HEK293 (cell line): ENCODE measurements at regions not wholly inside any gene's neighbourhood (a gene's known extent, or its start where the extent isn't known, plus 50 kb on each side); places are given as distances from the start of the nearest gene placed in this dataset.

ENCODE experiments used
- CTCF ChIA-PET: fragments of 350-600 bp; formaldehyde crosslinking; extraction: SDS; loops from one replicate; lab custom pipeline; 2021; ENCODE audit warnings: antibody characterized with exemption; lab: Yijun Ruan, JAX
- POLR2A ChIA-PET: fragments of 300-600 bp; formaldehyde crosslinking; extraction: SDS; loops from one replicate; lab custom pipeline; 2020; ENCODE audit warnings: antibody characterized with exemption, inconsistent platforms; lab: Yijun Ruan, JAX
- H3K27ac ChIP-seq: fragments of 200-500 bp; sonication (Bioruptor generic); 2 replicates; pipeline ENCODE4 v1.5.1; 2014; ENCODE audit warnings: low read depth, low read length, control low read depth, inconsistent platforms; ENCODE audit errors: extremely low read depth
- H3K36me3 ChIP-seq, 2 experiments: fragments of 200-500 bp in 1 of 2; sonication (Bioruptor generic) in 1 of 2; 1 replicate in 1 of 2; 2 replicates in 1 of 2; pipeline ENCODE4 v1.5.1; 2014 to 2017; ENCODE audit warnings: inconsistent platforms in 2 of 2, low read length in 2 of 2; ENCODE audit not compliant: control insufficient read depth in 2 of 2, insufficient read depth in 1 of 2
- H3K4me1 ChIP-seq: fragments of 200-500 bp; sonication (Bioruptor generic); 2 replicates; pipeline ENCODE4 v1.5.1; 2014; ENCODE audit warnings: mild to moderate bottlenecking, low read length, inconsistent platforms; ENCODE audit not compliant: control insufficient read depth, insufficient read depth
- H3K4me3 ChIP-seq: 2 replicates; pipeline ENCODE4 v1.5.1; 2011; ENCODE audit warnings: low read depth, mild to moderate bottlenecking, control low read depth, low read length, moderate library complexity
- H3K9me3 ChIP-seq: fragments of 200-500 bp; sonication (Bioruptor generic); 2 replicates; pipeline ENCODE4 v1.5.1; 2014; ENCODE audit warnings: low read depth, low read length, inconsistent platforms; ENCODE audit not compliant: control insufficient read depth, insufficient read depth
- ATF2 ChIP-seq: fragments of 450-650 bp; formaldehyde crosslinking; IDR thresholded peaks from 2 replicates; pipeline ENCODE4 v1.5.1; 2016; ENCODE audit warnings: missing biosample characterization, missing genetic modification characterization, low read depth
- FEZF1 ChIP-seq: fragments of 450-650 bp; formaldehyde crosslinking; IDR thresholded peaks from 2 replicates; pipeline ENCODE4 v1.5.1; 2016; ENCODE audit warnings: missing biosample characterization, missing genetic modification characterization
- KLF16 ChIP-seq: fragments of 450-650 bp; formaldehyde crosslinking; IDR thresholded peaks from 2 replicates; pipeline ENCODE4 v1.5.1; 2017; ENCODE audit warnings: missing biosample characterization, missing genetic modification characterization
- KLF8 ChIP-seq: fragments of 450-650 bp; formaldehyde crosslinking; IDR thresholded peaks from 2 replicates; pipeline ENCODE4 v1.5.1; 2016; ENCODE audit warnings: missing biosample characterization, missing genetic modification characterization
- PATZ1 ChIP-seq: fragments of 450-650 bp; formaldehyde crosslinking; IDR thresholded peaks from 2 replicates; pipeline ENCODE4 v1.5.1; 2016; ENCODE audit warnings: missing biosample characterization, missing genetic modification characterization
- PRDM1 ChIP-seq: fragments of 450-650 bp; formaldehyde crosslinking; IDR thresholded peaks from 2 replicates; pipeline ENCODE4; 2016; ENCODE audit warnings: missing biosample characterization, missing genetic modification characterization
- ZBTB1 ChIP-seq: fragments of 450-650 bp; formaldehyde crosslinking; IDR thresholded peaks from 2 replicates; pipeline ENCODE4 v1.5.1; 2016; ENCODE audit warnings: missing biosample characterization, missing genetic modification characterization
- ZBTB11 ChIP-seq: fragments of 450-650 bp; formaldehyde crosslinking; conservative IDR thresholded peaks from 2 replicates; pipeline ENCODE4 v1.5.1; 2016; ENCODE audit warnings: low read depth, missing biosample characterization, missing genetic modification characterization
- ZBTB21 ChIP-seq: fragments of 450-650 bp; formaldehyde crosslinking; IDR thresholded peaks from 2 replicates; pipeline ENCODE4 v1.5.1; 2017; ENCODE audit warnings: missing biosample characterization, missing genetic modification characterization
- ZBTB48 ChIP-seq: fragments of 450-650 bp; formaldehyde crosslinking; IDR thresholded peaks from 2 replicates; pipeline ENCODE4 v1.5.1; 2016; ENCODE audit warnings: missing biosample characterization, missing genetic modification characterization
- ZNF132 ChIP-seq: fragments of 450-650 bp; formaldehyde crosslinking; IDR thresholded peaks from 2 replicates; pipeline ENCODE4 v1.5.1; 2017; ENCODE audit warnings: missing biosample characterization, missing genetic modification characterization, borderline replicate concordance
- ZNF175 ChIP-seq: fragments of 450-650 bp; formaldehyde crosslinking; IDR thresholded peaks from 2 replicates; pipeline ENCODE4 v1.5.1; 2016; ENCODE audit warnings: missing biosample characterization, missing genetic modification characterization
- ZNF239 ChIP-seq: fragments of 450-650 bp; formaldehyde crosslinking; IDR thresholded peaks from 2 replicates; pipeline ENCODE4 v1.5.1; 2016; ENCODE audit warnings: missing biosample characterization, missing genetic modification characterization
- ZNF274 ChIP-seq, 2 experiments: fragments of 200-500 bp in 1 of 2; fragments of 450-650 bp in 1 of 2; sonication (Bioruptor generic) in 1 of 2; formaldehyde crosslinking in 1 of 2; IDR thresholded peaks; 2 replicates each; pipeline versions ENCODE4 v1.5.1 to v1.6.1; 2014 to 2016; ENCODE audit warnings: borderline replicate concordance in 1 of 2, inconsistent platforms in 1 of 2, low read length in 1 of 2, missing biosample characterization in 1 of 2, missing genetic modification characterization in 1 of 2
- ZNF404 ChIP-seq: fragments of 450-650 bp; formaldehyde crosslinking; IDR thresholded peaks from 2 replicates; pipeline ENCODE4 v1.5.1; 2017; ENCODE audit warnings: missing biosample characterization, missing genetic modification characterization
- ZNF416 ChIP-seq: fragments of 450-650 bp; formaldehyde crosslinking; IDR thresholded peaks from 2 replicates; pipeline ENCODE4 v1.5.1; 2016; ENCODE audit warnings: missing biosample characterization, missing genetic modification characterization
- ZNF610 ChIP-seq: fragments of 450-650 bp; formaldehyde crosslinking; IDR thresholded peaks from 2 replicates; pipeline ENCODE4 v1.5.1; 2016; ENCODE audit warnings: missing biosample characterization, missing genetic modification characterization, borderline replicate concordance
- ZNF707 ChIP-seq: fragments of 450-650 bp; formaldehyde crosslinking; IDR thresholded peaks from 2 replicates; pipeline ENCODE4 v1.5.1; 2016; ENCODE audit warnings: missing biosample characterization, missing genetic modification characterization
- ZNF843 ChIP-seq: fragments of 450-650 bp; formaldehyde crosslinking; IDR thresholded peaks from 2 replicates; pipeline ENCODE4 v1.5.1; 2016; ENCODE audit warnings: missing biosample characterization, missing genetic modification characterization
- ZSCAN16 ChIP-seq: fragments of 450-650 bp; formaldehyde crosslinking; IDR thresholded peaks from 2 replicates; pipeline ENCODE4 v1.5.1; 2016; ENCODE audit warnings: missing biosample characterization, missing genetic modification characterization
- ZSCAN30 ChIP-seq: fragments of 450-650 bp; IDR thresholded peaks from 2 replicates; pipeline ENCODE4 v1.5.1; 2018; ENCODE audit warnings: missing biosample characterization, mild to moderate bottlenecking, missing genetic modification characterization, moderate library complexity
- ZSCAN5A ChIP-seq: fragments of 450-650 bp; formaldehyde crosslinking; IDR thresholded peaks from 2 replicates; pipeline ENCODE4 v1.5.1; 2016; ENCODE audit warnings: missing biosample characterization, missing genetic modification characterization

- TF ChIP-seq ZSCAN5A (no peak), ZNF239 (no peak), PATZ1 (tag by site-specific recombination) (no peak), ZBTB1 (tag by site-specific recombination) (no peak), KLF8 (no peak), ZNF843 (tag by site-specific recombination) (no peak), ATF2 (tag by site-specific recombination) (no peak)
- TF ChIP-seq, all 188 proteins: peak for 0
These were observed 184.4 kb upstream of the KCNK2 start (continued) for GRCh38 chr1:214898161-214898560.

DNA sequence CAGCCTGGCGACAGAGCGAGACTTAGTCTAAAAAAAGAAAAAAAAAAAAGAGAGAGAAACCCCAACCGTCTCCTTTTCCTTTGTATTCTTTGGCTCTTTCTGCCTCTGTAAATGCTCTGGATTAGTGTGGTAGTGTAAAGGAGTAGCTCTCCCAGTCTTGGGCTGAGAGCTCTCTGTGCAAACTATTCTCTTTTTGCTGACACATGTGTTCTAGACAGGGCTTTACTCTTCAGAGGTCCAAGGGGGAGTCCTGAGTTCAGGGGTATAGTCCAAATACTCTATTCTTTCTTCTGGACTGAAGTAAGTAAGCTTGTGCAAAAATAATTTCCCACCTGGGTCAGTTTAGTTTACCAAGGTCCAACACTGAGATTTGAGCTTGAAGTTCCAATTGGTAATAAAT, 183.8 kb upstream of the KCNK2 start:
- Histone ChIP-seq H3K27ac (no peak overlapping the region), H3K36me3 (no peaks in the 10 kb centered on the region), H3K4me3 (no peak overlapping the region)
- CTCF ChIA-PET: interaction anchor here (0.6 kb wide), 1 partner anchor 33 kb away, joined by 4 read pairs; no protein-coding TSS in a partner anchor
- POLR2A ChIA-PET: no interaction called here
- TF ChIP-seq ZNF707 (tag by site-specific recombination) (no peak), ZSCAN16 (tag by site-specific recombination) (no peak), ZNF404 (no peak), PRDM1 (no peak), ZBTB21 (tag by site-specific recombination) (no peak), ZNF132 (tag by site-specific recombination) (no peak), FEZF1 (tag by site-specific recombination) (no peak), ZNF610 (tag by site-specific recombination) (no peak), ZNF416 (no peak), ZBTB48 (tag by site-specific recombination) (no peak), ZSCAN30 (tag by site-specific recombination) (no peak), KLF16 (tag by site-specific recombination) (no peak), ZNF274 (IDR thresholded peaks at IDR 0.05; ENCODE audit: low read length) (no peak), ZNF274 (tag by site-specific recombination; IDR thresholded peaks at IDR 0.05; ENCODE audit: borderline replicate concordance) (no peak), ZBTB11 (tag by site-specific recombination) (no peak), ZNF175 (tag by site-specific recombination) (no peak)
- TF ChIP-seq, all 188 proteins: peak for 0
- Histone ChIP-seq H3K4me1 (no peaks in the 10 kb centered on the region), H3K9me3 (no peaks in the 10 kb centered on the region)
